ENCODE measurements at regions not wholly inside any gene's neighbourhood (a gene's known extent, or its start where the extent isn't known, plus 50 kb on each side); places are given as distances from the start of the nearest gene placed in this dataset.
A peak's percentile ranks its signal among the peaks of the same experiment; 100 is the strongest.

DNA sequence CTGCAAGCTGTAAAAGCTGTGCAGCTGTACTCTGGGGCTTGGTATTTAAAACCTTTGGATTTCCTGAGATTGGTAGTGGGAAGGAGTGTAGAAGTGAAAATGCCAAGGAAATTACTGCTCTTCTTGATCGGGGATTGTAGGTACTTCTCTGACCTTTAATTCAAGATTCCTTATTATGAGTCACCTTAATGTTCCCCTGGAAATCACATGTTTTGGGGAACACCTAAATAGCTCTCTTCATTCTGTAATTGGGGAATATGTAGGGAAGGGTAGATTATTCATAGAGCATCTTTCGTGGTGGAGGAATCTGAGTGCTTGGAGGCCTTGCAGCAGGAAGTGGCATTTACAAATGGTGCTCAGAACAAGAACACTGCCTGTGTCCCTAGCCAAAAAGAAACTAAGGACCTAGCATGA lies 137.8 kb downstream of the UCHL1 start:
- DNase-seq: no peak

GRCh38 chr4:41396214-41396613 lies 139.5 kb downstream of the UCHL1 start:
- DNase-seq: no peak

- no peak for DNase-seq
Observed at GRCh38 chr4:41396869-41397268, 140.1 kb downstream of the UCHL1 start.

- no peak for DNase-seq
Observed at GRCh38 chr4:41399231-41399630, 138.7 kb upstream of the LIMCH1 start.

DNA sequence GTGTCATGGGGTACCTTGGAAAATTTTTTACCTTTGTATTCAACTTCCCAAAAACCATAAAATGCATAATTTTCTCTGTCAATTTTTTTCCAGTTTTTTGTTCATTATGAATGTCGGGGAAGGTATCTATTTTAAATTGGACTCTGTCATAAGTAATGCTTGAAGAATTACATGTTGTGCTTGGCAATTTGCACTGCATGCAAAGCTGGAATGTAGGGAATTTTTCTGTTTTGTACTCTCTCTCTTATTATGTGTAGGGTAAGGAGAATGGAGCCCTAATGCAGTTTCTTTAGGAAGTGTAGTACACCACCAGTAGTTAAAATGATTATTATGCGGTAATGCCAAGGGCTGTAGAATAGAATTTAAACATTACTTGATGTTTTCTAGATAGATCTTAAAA lies 137.7 kb upstream of the LIMCH1 start:
- DNase-seq: no peak

DNA sequence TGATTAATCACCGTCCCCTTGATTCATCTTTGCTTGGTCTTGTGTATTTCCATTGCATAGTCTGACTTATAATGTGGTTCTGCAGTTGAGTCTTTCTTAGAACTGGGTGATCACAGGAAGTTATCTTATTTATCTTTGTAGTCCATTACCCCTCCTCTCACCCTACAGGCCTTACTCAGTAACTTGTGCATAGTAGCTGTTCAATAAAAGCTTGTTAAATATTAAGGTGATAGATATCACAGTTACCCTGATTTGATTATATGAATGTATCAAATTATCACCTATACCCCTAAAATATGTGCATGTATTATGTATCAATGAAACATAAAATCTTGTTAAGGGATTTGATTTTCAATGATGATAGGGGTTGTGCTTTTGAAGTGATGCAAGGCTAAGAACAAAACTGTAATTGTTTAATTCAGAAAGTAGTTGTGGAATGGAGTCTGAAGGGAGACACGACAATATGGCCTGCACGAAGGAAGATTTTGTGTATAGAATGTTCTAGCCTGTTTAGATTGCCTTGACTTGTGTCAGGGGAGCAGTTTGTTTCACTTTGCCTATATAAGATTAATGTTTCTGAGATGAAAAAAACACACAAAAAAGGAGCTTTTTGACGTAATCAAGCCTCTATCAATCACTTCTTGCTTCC lies 132.4 kb upstream of the LIMCH1 start:
- DNase-seq: no peak

GRCh38 chr4:41406113-41406516 lies 131.8 kb upstream of the LIMCH1 start:
- no peak for DNase-seq

- DNase-seq: no peak
Observed at GRCh38 chr4:41408150-41408549, 129.8 kb upstream of the LIMCH1 start.

- no peak for DNase-seq
Observed at GRCh38 chr4:41408859-41409593, 128.9 kb upstream of the LIMCH1 start.

- no peak for DNase-seq
Observed at GRCh38 chr4:41409594-41409895, 128.4 kb upstream of the LIMCH1 start.

DNA sequence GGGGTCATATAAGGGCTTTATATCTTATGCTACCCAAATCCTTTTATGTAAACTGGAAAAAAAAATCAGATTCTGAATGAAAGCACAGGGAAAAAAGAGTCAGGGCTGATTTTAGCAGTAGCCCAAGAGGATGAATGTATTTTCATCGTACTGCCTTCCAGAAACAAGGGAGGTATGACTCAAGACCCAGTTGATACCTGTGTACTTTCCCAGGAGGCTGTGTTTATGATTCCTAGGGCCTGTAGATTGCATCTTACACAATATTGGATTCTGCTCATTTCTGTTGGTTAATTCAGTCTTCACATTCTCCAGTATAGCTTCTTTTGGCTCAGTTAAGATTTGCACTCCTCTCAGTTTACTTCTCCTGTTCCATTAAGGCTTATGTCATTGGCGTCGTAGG lies 127.9 kb upstream of the LIMCH1 start:
- DNase-seq: no peak

DNA sequence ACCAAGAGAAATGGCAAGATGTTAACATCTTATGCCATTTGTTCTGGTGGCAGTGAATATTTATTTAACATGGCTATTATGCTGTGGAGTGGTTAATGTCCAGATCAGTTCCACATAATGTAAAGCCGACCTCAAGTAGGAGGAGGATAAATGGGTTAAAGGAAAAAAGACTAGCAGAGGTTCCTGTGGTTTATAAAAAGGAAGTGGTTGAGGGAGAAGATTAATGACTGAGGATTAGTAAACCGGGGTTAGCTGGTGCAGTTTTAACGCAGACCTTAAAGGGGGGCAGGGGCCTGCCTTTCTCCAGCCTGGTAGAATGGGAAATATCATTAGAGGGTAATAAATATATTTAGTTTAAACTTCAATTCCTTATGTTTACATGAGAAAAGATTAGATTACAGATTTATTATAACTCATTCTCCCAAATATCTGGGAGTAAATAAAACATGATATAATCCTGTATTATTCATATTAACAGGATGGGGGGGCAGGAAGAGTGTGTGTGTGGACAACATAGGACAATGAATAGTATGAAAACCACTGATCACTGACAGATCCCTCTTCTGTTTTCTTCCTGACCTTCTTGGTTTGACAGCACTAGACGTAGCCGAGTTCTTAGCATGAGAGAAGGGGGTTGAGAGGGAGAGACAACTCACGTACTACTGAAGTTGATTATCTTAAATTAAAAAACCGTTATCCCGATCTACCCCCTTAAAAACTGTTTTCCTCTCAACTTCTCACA lies 124.1 kb upstream of the LIMCH1 start:
- no peak for DNase-seq

- no peak for DNase-seq
Observed at GRCh38 chr4:41414412-41414779, 123.6 kb upstream of the LIMCH1 start.

DNA sequence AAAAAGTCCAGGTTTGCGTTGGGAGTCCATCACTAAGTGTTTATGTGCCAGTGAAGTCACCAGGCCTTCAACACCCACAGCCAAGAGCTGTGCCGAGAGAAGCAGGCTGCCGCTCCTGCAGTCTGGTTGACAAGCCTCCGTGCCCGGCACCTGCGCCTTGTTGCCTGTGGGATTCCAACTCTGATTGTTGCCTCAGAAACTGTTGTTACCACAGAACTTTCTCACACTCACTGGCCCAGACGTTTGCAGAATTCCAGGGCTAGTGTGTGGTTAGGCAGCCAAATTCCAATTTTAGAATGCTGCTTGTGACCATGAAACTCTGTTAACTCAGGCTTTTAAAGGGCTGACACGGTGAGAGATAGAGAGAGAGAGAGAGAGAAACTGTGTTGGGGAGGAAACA lies 119.5 kb upstream of the LIMCH1 start:
- DNase-seq: no peak

DNA sequence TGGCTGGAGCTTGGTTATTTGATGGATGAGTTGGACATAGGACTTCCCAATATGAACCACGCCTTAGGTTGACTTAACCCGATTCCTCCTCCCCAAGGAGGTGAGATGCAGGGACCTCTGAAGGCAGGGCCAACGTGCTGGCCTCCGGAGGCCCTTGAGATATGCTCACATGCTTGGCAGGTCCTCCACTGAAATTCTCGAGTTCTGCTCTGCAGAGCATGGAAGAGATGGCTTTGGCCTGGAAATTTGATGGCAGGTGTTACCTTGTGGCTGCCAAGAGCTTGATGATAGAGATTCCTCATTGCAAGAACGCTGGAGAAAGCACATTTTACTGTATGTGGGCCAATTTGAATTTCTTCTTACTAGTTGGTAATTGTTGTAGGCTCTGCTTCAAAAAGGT lies 117.4 kb upstream of the LIMCH1 start:
- DNase-seq: no peak

DNA sequence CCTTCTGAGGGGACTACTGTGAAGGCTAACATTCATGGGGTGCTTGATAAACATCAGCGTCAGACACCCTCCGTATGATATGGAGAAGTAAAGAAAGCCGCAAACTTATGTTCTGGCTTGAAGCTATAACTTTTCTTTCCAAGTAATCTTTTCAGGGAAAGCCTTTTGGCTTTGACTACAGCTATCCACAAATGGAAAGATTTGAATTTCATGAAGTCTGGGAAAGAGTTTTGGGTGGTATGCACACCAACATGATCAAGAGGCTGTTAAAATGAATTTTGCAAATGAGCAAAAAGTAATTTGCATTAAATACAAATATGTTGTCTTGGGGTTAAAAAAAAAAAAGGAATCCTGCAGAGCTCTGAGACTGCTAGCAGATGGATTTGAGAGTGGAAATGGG lies 114.8 kb upstream of the LIMCH1 start:
- no peak for DNase-seq

- no peak for DNase-seq
Observed at GRCh38 chr4:41424522-41424921, 113.4 kb upstream of the LIMCH1 start.

- DNase-seq: no peak
Observed at GRCh38 chr4:41425650-41426049, 112.3 kb upstream of the LIMCH1 start.

GRCh38 chr4:41426539-41426938 lies 111.4 kb upstream of the LIMCH1 start:
- no peak for DNase-seq

DNA sequence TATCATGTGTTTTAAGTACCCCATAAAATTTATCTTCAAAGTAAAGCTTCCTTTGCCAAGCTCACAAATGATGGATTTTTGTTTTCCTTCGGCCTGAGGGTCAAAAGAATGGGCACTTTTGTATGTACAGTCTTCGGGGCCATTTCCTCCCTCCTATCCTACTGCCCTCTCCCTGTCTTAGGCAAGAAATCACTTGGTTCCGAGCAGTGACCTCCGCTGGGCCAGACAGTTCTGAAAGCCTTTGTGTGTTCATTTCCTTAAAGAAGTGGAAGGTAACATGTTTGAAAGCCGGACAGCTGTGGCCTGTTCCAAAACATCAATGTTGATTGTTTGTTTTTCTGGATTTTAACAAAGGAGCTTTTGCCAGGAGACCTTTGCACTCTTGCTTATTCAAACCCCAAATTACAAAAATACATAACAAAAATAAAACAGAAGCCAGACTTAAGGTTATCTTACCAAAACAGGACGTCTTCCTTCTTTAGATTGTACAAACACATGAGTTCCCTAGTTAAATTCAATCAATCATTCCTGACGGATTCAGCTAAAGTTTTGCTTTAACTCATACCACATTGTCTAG lies 110.6 kb upstream of the LIMCH1 start:
- DNase-seq: no peak

GRCh38 chr4:41427931-41428600 lies 109.9 kb upstream of the LIMCH1 start:
- peak; percentile 10 for DNase-seq

- no peak for DNase-seq
Observed at GRCh38 chr4:41428601-41429279, 109.2 kb upstream of the LIMCH1 start.

GRCh38 chr4:41429280-41429669 lies 108.7 kb upstream of the LIMCH1 start:
- no peak for DNase-seq

Data from NCI-H2171 (cell line).